HK-2 (cell line): ENCODE measurements at regions not wholly inside any gene's neighbourhood (a gene's known extent, or its start where the extent isn't known, plus 50 kb on each side); places are given as distances from the start of the nearest gene placed in this dataset.

Experiments used
- DNase-seq: peaks from one replicate; pipeline ENCODE4 v3.0.0-alpha.2; 2018; ENCODE audit not compliant: unreplicated experiment

DNA sequence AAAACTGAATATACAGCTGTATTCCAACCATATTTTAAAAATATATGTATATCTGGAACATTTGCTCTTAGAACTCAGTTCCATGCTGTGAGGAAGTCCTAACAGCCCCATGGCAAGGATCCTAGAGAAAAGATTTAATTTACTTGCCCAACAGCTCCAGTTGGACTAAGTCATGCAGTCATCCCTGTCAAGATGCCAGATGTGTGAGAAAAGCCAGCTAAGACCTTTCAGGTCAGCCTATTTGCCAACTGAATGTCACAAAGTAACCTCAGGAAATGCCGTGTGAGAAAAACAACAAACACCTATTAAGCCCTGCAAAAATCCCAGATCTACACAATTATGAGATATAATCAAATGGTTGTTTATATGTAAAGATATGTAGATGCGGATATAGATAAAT lies 416.3 kb downstream of the NR2F1-AS1 start:
- DNase-seq: no peak

DNA sequence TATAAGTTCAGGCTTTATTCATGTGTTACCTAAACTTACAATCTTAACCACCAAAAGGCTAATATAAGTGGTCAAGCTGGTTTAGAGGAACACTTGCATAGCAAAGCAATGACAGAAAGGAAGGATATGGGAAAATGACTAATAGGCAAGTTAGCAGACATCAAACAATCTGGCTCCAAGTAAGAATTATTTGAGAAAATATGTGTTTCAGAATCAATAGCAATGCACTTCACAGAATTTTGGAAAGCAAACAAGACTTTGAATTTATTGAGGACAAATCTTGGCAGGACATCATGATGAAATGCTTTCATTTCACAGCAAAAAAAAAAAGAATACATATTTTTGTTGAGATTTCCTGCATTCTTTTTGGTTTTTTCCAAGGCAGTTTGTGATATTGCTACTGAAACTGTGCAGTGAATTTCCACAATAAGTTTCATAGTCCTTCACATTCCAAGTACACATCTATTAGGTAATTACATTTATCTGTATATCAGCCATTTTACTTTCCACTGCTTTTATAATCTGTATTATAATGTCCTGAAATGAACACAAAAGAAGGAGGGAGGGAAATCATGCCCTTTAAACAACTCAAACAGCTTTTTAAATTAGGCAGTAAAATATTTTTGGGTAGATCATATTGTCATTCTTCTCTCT lies 417.9 kb downstream of the NR2F1-AS1 start:
- DNase-seq: no peak

DNA sequence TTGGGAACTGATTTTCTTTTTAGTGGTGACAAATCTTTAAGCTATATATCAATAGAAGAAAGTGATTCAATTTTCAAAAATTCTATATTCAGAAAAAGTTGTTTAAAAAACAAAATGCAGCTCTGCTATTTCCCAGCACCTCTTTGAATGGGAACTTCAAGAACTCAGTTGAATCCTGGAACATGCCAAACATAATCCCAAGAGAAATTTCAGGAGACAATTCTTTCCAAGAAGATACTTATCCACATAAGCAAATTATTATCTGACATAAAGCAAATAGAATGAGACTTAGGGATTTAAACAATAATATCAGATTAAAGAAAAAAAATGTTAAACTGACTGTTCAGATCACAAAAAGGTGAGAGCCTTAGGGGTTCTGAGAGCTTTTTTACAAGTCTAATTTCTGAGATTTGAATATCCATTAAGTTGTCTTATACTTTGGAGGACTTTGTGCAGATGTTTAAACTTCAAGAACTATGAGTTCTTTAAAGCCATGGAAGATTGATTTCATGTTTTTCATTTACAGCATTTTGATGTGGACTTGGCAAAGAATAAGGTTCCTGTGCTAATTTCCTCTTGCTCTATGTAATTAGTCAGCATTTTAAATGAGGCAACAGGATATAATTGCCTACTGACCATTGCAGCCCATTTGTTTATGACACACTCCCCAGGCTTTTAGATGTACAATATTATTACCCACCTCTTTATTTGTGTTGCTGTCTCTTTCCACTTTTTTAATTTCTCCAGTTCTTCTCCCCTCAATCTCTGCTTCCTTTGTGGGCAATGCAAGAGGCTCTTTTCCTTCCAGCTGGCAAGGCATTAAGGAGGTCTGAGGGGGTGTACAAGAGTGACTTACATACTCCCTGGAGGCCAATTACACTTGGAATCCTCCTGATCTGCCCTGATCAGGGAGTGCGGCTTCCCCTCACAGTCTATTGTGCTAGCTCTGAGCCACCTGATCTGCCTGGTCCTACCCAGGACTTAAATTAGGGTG lies 419.1 kb downstream of the NR2F1-AS1 start:
- no peak for DNase-seq

DNA sequence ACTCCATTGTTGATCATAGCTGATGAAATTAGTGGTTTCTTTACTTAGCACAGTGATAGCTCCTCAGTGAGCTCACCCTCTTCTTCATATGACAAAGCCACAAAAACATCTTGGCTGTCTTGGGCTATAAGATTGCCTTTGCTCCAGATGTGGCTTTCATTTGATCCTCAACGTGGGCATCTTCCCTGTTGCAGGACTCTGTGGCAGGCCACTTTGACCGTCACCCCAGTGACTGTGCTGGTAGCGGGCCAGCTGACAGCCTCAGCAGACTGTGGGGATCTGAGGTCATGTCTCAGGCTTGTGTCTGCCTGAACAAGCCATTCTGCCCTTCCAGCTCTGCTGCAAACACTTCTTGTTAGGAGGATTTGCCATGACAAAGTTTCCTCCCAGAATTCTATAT lies 422.2 kb downstream of the NR2F1-AS1 start:
- DNase-seq: no peak

DNA sequence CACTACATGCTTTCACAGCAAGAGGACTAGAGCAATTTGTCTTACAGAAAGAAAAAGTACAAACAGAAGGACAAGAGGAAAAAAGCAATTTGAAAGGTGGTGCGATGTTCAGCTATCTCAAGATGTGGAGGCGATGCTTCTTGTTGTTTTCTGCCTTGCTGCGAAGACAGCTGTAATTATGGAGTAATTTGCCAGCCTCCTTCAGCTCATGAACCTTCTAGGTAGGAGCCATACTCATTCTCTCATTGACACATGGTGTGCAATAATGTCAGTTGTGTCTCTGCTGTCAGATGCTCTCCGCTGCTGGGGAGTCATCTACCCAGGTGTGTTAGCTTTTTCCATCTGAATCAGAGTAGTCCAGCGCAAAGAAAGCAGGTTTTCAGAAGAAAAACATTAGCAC lies 424.5 kb downstream of the NR2F1-AS1 start:
- DNase-seq: no peak

DNA sequence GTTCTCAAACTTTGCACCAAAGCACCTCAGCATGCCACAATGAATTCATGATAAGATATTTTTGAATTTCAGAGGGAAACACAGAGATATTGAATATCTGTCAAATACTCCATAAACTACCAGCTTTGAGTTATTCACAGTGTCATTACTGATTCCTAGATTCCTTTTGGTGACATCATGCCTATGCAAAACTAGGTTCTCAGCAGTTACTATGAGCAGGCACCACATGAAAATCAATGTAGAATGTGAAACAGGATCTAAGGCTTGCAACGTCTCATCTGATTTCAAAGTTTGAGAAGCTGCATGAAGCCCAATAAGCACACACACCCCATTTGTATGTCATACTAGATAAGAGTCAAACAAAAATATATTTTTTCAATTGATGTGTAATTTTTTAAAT lies 426.5 kb downstream of the NR2F1-AS1 start:
- no peak for DNase-seq

DNA sequence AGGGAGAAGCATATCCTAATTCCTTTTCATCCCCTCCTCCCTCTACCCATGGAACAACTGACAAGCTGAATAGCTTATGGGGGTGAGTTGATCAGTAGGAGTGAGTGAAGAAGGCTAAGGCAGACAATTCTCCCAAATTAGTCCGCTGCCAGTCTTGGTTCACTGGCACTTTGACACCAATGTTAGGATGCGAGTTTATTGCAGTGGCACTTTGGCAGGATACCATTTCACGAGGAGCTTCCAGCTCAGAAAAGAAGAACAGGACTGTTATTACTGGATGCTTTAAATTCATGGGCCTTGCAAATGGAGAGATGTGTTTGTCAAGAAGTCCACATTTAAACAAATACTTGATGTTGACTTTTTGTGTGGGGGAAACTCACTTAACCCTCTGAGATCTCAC lies 427.6 kb downstream of the NR2F1-AS1 start:
- DNase-seq: no peak

DNA sequence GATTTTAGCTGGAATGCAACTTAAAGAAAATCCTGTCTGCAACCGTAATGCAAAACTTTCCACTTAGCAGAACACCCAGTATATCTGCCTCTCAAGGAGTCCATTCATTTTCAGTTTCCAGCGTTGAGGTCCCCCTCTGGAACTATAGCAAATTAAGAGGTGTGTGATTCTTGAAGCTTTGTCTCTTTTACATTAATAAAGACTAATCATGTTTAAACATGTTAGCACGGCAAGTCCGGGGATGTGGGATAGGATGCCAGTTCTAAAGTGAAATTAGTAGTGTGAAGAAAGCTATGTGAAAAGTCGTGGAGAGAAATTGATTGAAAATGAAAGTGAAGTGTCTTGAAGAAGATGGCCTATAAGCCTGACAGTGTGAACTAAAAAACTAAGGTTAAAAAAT lies 429.1 kb downstream of the NR2F1-AS1 start:
- DNase-seq: no peak

DNA sequence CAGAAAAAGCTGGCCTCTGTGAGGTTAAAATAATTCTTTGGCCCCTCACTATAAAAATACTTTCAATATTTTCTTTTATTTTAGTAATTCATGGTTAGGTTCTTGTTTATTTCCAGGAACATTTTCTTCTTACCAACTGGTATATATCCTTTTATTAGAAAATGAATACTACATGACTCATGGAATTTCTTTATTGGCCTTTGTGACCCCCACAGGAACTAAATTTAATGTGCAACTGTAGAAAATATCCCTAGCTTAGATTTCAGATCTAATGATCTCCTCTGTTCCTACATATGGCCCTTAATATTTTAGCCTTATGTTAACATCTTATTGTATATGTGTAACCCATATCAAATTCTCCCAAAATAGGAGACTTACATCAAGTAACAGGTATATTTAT lies 429.9 kb downstream of the NR2F1-AS1 start:
- no peak for DNase-seq

DNA sequence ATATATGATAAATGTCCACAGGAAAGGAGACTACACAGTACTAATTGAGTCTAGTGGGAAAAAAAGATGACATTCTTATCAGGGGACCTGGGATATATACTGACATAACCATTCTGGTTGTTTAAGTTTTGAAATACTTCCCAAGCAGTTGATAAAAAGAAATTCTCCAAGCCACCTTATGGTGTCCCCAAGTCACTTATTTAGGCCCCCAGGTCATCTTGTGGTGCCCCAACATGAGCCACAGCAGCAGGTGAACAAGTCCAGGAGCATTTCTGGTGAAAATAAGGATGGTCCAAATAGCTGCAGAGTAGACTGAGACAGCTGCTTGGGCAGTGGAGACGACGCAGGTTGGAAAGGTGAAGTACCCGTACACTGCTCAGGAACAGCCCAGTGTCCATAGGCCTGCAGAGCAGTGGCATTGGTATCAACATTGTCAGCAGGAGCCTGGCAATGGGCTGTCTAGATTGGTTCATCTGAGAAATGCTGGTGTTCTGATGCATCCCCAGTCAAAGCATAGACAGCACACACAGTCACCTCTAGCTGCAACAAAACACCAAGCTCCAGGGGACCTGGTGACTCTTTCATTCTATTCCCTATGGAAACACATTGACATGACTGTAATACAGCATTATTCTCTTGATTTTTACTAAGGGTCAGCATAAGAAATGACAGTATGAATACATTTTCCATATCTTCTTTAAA lies 430.6 kb downstream of the NR2F1-AS1 start:
- no peak for DNase-seq

DNA sequence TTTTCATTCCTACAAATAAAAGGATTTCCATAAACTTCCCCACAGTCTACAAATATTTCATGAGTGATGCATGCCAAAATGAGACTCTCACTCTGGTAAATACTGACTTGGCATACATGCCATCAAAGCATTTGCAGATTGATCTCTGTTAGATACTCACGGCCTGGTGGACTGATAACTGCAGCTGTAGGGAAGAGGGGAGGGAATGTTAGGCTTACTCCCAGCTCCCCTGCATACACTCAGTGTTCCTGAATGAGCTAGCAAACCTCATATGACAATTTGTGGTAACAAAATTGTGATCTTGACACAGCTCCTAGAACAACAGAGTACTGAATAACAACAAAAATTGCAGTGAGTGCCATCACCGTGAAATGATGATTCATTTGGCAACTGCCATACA lies 435.3 kb downstream of the NR2F1-AS1 start:
- DNase-seq: no peak

DNA sequence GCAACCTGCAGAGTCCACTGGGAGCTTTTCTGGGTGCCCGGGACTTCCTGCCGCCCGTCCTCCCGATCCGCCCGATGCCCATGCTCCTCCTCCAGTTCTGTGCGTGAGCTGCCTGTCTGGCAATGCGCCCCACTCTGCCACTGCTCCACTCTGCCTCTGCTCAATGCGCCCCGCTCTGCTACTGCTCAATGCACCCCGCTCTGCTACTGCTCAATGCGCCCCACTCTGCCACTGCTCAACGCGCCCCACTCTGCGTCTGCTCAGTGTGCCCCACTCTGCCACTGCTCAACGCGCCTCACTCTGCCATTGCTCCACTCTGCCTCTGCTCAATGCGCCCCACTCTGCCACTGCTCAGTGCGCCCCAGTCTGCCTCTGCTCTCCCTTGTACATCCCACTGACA lies 436.0 kb downstream of the NR2F1-AS1 start:
- no peak for DNase-seq

DNA sequence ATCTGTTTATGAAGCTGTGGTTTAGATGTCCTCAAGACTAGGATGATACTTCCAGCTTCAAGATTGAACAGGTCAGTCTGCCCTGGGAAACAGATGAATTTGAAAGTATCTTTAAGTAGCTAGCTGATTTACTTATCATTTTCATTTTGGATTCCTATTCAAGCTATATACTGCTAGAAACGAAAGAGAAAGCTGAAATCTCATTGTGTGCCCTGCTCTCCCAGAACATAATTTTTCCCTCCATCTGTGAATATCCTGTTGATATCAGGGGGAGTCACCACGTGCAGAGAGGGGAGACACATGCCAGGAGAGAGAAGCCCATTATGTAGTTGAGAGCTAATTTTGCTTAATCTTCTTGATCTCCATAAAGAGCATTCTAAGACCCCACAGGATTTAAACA lies 439.1 kb downstream of the NR2F1-AS1 start:
- no peak for DNase-seq

DNA sequence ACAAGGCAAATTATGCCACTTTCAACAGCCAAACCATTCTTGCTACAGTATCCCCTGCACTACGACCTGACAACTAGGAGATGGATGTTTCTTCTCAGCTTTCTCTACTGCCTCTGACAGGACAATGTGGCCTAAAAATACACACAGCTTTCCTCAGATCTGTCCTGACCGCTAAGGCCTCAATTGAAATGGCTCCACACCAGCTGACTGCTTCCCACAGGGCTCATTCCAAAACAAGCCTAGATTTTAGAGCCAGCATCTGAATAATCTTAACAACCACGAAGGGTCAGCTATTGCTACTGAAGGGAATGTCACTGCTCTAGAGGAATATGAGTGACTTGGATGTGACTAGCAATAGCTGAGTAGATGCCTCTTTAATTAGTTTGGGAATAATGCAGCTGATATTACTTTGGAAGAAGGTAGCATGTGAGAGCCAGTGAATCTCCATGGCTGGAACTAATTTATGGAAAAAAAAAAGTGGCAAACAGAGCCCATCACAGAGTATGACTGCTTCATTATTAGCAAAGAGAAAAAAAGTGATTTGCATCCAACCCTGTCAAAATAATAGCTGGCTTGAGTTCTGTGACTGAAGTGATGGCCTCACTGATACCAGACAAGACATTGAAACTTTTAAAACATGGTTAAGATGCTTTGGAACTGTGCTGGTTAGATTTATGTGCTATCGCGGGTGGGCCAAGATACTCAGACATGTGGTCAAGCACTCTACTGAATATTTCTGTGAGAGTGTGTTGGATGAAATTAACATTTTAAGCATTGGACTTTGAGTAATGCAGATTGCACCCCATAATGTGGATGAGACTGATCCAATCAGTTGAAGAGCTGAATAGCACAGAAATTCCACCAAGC lies 450.2 kb downstream of the NR2F1-AS1 start:
- no peak for DNase-seq

DNA sequence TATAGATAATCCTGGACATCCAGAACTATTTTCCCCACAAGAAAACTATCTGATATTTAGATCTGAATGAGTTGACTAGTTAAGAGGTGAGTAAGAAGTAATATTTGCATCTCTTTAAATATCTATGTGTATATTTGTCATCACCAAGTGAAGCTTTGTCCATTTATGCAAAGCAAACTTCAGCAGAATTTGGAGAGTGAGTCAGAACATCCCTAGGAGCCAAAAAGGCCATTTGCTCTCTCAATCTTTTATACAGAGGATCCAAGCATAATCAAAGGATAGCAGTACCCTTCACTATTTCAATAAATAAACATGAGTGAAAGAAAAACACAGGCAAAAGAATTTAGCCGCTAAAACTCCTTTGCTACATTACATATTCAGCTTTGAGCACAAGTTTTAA lies 454.4 kb downstream of the NR2F1-AS1 start:
- DNase-seq: no peak

DNA sequence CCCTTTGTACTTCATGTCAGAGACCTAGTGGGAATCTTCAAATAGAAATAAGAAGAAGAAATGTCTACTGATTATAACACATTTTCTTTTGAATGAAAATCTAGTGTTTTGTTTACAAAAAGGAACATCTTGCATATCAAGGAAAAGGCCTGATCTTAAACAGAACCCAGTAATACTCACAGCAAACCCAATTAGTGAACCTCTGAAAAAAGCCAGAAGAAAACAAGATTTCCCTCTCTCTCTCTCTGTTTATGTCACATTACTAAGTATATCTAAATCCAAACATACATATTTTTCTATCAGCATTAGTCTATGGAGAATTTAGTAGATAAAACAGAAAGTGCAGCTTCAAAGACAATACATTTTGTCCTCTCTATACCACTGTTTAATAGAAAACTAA lies 457.9 kb downstream of the NR2F1-AS1 start:
- DNase-seq: no peak

DNA sequence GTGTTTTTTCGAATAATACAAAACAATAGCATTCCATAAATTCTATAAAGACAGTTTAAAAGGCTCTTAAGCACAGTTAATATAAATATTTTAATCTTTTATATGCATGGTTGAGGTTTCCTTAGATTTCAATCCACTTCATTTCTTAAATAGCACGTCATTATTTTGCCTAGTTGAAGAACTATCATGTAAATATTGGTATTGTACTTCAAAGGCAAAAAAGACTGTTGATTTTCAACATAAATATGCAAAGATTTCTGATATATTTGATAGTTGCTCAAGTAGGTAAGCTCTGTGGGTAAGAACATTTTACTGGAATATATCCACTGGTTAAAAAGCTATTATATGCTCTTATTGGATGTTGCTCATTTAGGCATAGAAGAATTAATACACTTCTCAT lies 458.6 kb downstream of the NR2F1-AS1 start:
- DNase-seq: no peak

DNA sequence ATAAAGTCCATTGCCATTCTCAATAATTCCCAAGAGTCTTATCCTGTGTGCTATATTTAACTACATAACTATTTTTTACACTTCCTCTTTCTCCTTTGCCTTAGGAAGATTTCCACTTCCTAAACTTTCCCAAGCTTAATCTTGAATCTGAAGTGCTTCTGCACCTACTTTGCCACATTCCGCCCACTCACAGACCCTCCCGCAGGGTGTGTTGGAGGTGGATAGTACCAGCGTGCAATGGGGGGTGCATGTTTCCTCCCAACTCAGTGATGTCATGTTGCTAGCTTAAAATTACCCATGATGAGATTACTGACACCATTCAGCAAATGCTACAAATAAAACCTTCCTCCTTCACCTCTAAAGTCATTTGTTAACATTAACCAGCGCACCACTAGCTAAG lies 460.2 kb downstream of the NR2F1-AS1 start:
- DNase-seq: no peak

DNA sequence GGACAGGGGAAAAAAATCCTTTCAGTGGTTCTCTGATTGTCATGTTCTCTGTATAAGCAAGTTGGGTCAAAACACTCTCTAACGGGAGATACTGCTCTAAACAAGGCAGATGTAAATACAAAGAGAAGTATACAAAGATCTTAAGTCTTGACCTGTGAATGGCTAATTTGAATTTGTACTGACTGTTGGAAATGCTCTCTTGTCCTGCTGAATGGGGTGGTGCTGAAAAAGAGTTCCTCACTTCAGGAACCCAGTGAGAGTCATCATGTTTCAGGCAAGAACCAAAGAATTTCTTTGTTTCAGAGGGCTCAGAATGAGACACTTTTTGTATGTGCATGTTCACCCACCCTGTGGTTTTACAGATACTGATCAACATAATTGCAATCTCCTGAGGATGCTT lies 461.0 kb downstream of the NR2F1-AS1 start:
- DNase-seq: no peak

DNA sequence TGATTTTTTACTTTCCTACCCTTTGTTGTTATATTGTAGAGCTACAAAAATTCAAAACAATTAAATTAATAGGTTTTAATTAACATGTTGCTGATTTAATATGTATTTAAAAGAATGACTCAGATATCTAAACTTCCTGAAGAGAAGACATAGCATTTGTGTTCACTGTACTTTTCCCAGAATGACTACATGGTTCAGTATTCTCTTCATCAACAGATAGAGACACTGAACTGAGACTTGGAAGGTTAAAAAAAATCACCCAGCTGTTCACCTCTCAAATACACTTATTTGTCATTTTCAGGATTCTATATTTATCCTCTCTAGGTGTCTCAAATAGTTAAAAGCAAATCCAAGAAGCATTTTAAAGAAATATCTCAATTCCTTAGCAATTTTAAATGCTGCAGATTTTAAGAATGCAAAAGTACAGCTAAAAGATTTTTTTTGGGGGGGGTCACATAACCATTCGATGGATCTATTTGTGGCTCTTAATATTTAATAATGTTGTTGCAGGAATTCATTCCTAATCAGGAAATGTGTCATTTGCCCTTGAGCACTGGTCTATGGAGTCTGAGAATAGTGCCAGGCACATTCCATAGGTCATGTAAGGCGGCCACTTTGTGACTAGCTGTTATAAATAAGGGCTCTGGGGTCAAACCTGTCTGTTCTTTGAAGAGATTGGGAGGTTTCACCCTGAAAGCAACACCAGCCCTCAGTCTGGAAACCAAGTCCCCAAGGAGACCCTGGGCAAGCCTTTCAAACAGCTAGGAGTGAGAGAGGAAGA lies 463.1 kb downstream of the NR2F1-AS1 start:
- DNase-seq: no peak
